IMR-90 (cell line): ENCODE measurements at regions not wholly inside any gene's neighbourhood (a gene's known extent, or its start where the extent isn't known, plus 50 kb on each side); places are given as distances from the start of the nearest gene placed in this dataset.

Experiments
- ATAC-seq: fragments of 200-7000 bp; cut with Tn5 transposase; 2 replicates; pipeline ENCODE4 v1.9.1; 2020; ENCODE audit warnings: low read depth, mild to moderate bottlenecking, moderate library complexity
- BruUV-seq: library from RNA; stranded (reverse); fragments of 400-500 nt; replicated peaks from 2 replicates; lab custom pipeline; 2021; lab: Mats Ljungman, UMichigan
- CTCF ChIA-PET: fragments of 300-600 bp; formaldehyde crosslinking; extraction: SDS; loops from one replicate; lab custom pipeline; 2021; ENCODE audit warnings: antibody characterized with exemption; lab: Yijun Ruan, JAX
- POLR2A ChIA-PET: fragments of 300-600 bp; sonication (Branson Sonifier 250); formaldehyde crosslinking; loops from one replicate; lab custom pipeline; 2022; ENCODE audit warnings: antibody characterized with exemption; ENCODE audit not compliant: unreplicated experiment; lab: Charles Lee
- DNase-seq: peaks from one replicate; pipeline ENCODE4 v3.0.0; 2013
- H2AFZ ChIP-seq: replicated peaks from 2 replicates; pipeline ENCODE3; 2013; ENCODE audit warnings: low read length, mild to moderate bottlenecking; ENCODE audit not compliant: poor library complexity
- H2AK5ac ChIP-seq: 2 replicates; pipeline ENCODE4 v1.6.1; 2013; ENCODE audit warnings: low read depth, low read length, inconsistent platforms
- H2AK9ac ChIP-seq: replicated peaks from 2 replicates; pipeline ENCODE3; 2013; ENCODE audit warnings: mild to moderate bottlenecking, low read depth, low read length, moderate library complexity; ENCODE audit not compliant: poor library complexity
- H2BK120ac ChIP-seq: 2 replicates; pipeline ENCODE4 v1.6.1; 2013; ENCODE audit warnings: low read depth, low read length, inconsistent platforms
- H2BK15ac ChIP-seq: 3 replicates; pipeline ENCODE4 v1.6.1; 2013; ENCODE audit warnings: low read depth, low read length, inconsistent platforms
- H2BK20ac ChIP-seq: 2 replicates; pipeline ENCODE4 v1.6.1; 2013; ENCODE audit warnings: low read depth, mild to moderate bottlenecking, inconsistent platforms, low read length, moderate library complexity
- H2BK5ac ChIP-seq: 2 replicates; pipeline ENCODE4 v1.6.1; 2013; ENCODE audit warnings: mild to moderate bottlenecking, low read depth, low read length, inconsistent platforms; ENCODE audit not compliant: poor library complexity, severe bottlenecking
- H3K14ac ChIP-seq: replicated peaks from 2 replicates; pipeline ENCODE4 v1.6.1; 2013; ENCODE audit warnings: low read depth, low read length, inconsistent platforms
- H3K18ac ChIP-seq: 2 replicates; pipeline ENCODE4 v1.6.1; 2013; ENCODE audit warnings: low read depth, low read length, control low read depth
- H3K23ac ChIP-seq: 2 replicates; pipeline ENCODE4 v1.6.1; 2013; ENCODE audit warnings: low read depth, low read length, inconsistent platforms
- H3K27ac ChIP-seq: 2 replicates; pipeline ENCODE4 v1.5.1; 2013; ENCODE audit warnings: mild to moderate bottlenecking, control low read depth, low read length; ENCODE audit not compliant: insufficient read depth
- H3K27me3 ChIP-seq: 2 replicates; pipeline ENCODE4 v1.6.1; 2013; ENCODE audit warnings: low read length; ENCODE audit not compliant: control insufficient read depth, insufficient read depth
- H3K36me3 ChIP-seq: 2 replicates; pipeline ENCODE4 v1.6.1; 2013; ENCODE audit warnings: low read length, mixed read lengths; ENCODE audit not compliant: control insufficient read depth, insufficient read depth
- H3K4ac ChIP-seq: 2 replicates; pipeline ENCODE4 v1.6.1; 2013; ENCODE audit warnings: low read depth, low read length, inconsistent platforms
- H3K4me1 ChIP-seq: 2 replicates; pipeline ENCODE4 v1.6.1; 2013; ENCODE audit warnings: low read length, mixed read lengths; ENCODE audit not compliant: control insufficient read depth, insufficient read depth
- H3K4me2 ChIP-seq: 2 replicates; pipeline ENCODE4 v1.6.1; 2013; ENCODE audit warnings: low read depth, mild to moderate bottlenecking, control low read depth, low read length, moderate library complexity
- H3K4me3 ChIP-seq: 2 replicates; pipeline ENCODE4 v1.5.1; 2013; ENCODE audit warnings: low read depth, mild to moderate bottlenecking, control low read depth, low read length, moderate library complexity; ENCODE audit not compliant: insufficient read depth
- H3K56ac ChIP-seq: 2 replicates; pipeline ENCODE4 v1.6.1; 2013; ENCODE audit warnings: low read length, inconsistent platforms; ENCODE audit not compliant: insufficient read depth; ENCODE audit errors: extremely low read depth
- H3K79me1 ChIP-seq, 2 experiments: 2 replicates each; pipeline ENCODE4 v1.6.1; 2013; ENCODE audit warnings: low read length in 2 of 2, inconsistent platforms in 1 of 2, low read depth in 1 of 2
- H3K9ac ChIP-seq: 2 replicates; pipeline ENCODE4 v1.6.1; 2013; ENCODE audit warnings: low read depth, low read length, control low read depth
- H3K9me1 ChIP-seq: 2 replicates; pipeline ENCODE4 v1.6.1; 2013; ENCODE audit warnings: low read length, inconsistent platforms; ENCODE audit not compliant: insufficient read depth
- H3K9me3 ChIP-seq: 2 replicates; pipeline ENCODE4 v1.6.1; 2013; ENCODE audit warnings: low read length; ENCODE audit not compliant: control insufficient read depth, insufficient read depth
- H4K20me1 ChIP-seq: 2 replicates; pipeline ENCODE4 v1.6.1; 2013; ENCODE audit warnings: low read length, inconsistent platforms; ENCODE audit not compliant: insufficient read depth
- H4K5ac ChIP-seq: 2 replicates; pipeline ENCODE4 v1.6.1; 2013; ENCODE audit warnings: mild to moderate bottlenecking, low read depth, low read length, control low read depth
- H4K8ac ChIP-seq, 2 experiments: 2 replicates each; pipeline ENCODE4 v1.6.1; 2013; ENCODE audit warnings: low read depth in 2 of 2, low read length in 2 of 2, control low read depth in 1 of 2, inconsistent platforms in 1 of 2
- H4K91ac ChIP-seq: 2 replicates; pipeline ENCODE4 v1.6.1; 2013; ENCODE audit warnings: low read depth, low read length, inconsistent platforms; ENCODE audit not compliant: insufficient read depth
- BHLHE40 ChIP-seq: fragments of 150-350 bp; IDR thresholded peaks from 2 replicates; pipeline ENCODE4 v1.6.1; 2016; ENCODE audit warnings: mild to moderate bottlenecking, low read depth, low read length
- CHD1 ChIP-seq: IDR thresholded peaks from 2 replicates; pipeline ENCODE4 v1.6.1; 2012; ENCODE audit warnings: low read depth, low read length, improper control_type of control experiment
- MAFK ChIP-seq: IDR thresholded peaks from 2 replicates; pipeline ENCODE4 v1.6.1; 2012; ENCODE audit warnings: low read depth, low read length, improper control_type of control experiment
- MAZ ChIP-seq: IDR thresholded peaks from 2 replicates; pipeline ENCODE4 v1.6.1; 2012; ENCODE audit warnings: low read depth, mild to moderate bottlenecking, low read length, improper control_type of control experiment, moderate library complexity, borderline replicate concordance
- MXI1 ChIP-seq: IDR thresholded peaks from 2 replicates; pipeline ENCODE4 v1.6.1; 2012; ENCODE audit warnings: low read depth, mild to moderate bottlenecking, low read length, moderate library complexity, borderline replicate concordance
- POLR2A ChIP-seq: IDR thresholded peaks from 2 replicates; pipeline ENCODE4 v1.6.1; 2012; ENCODE audit warnings: mild to moderate bottlenecking, low read depth, low read length
- RAD21 ChIP-seq: IDR thresholded peaks from 2 replicates; pipeline ENCODE4 v1.6.1; 2012; ENCODE audit warnings: low read length, improper control_type of control experiment
- RCOR1 ChIP-seq: IDR thresholded peaks from 2 replicates; pipeline ENCODE4 v1.6.1; 2012; ENCODE audit warnings: mild to moderate bottlenecking, low read length, improper control_type of control experiment; ENCODE audit not compliant: insufficient replicate concordance
- RFX5 ChIP-seq: IDR thresholded peaks from 2 replicates; pipeline ENCODE4 v1.8.0; 2012; ENCODE audit warnings: low read depth, mild to moderate bottlenecking, low read length, moderate library complexity
- SMC3 ChIP-seq: fragments of 150-350 bp; IDR thresholded peaks from 2 replicates; pipeline ENCODE4 v1.6.1; 2016; ENCODE audit warnings: low read depth, mild to moderate bottlenecking, antibody characterized with exemption, low read length, moderate library complexity
- WGBS, 2 experiments: methylation state at CpG; one replicate each; pipeline versions ENCODE4 v1.1.5 to v1.1.7; 2013; ENCODE audit warnings: missing lambda C conversion rate in 2 of 2; ENCODE audit not compliant: insufficient read length in 1 of 2; ENCODE audit errors: extremely low coverage in 2 of 2; 5-methylcytosine and 5-hydroxymethylcytosine counted together
- dilution Hi-C: fragments of 300-500 bp; cut with HindIII; formaldehyde crosslinking; loops from one replicate; pipeline ENCODE4 v1.14.3; 2018; ENCODE audit warnings: low sequenced_read_pairs; ENCODE audit not compliant: unreplicated experiment
- in situ Hi-C: fragments of 300-500 bp; cut with MboI; formaldehyde crosslinking; loops from 3 replicates; pipeline ENCODE4 v1.14.3; 2019; ENCODE audit warnings: low sequenced_read_pairs, inconsistent platforms, mixed read lengths
- intact Hi-C: fragments of 100-400 bp; cut with micrococcal nuclease; formaldehyde crosslinking; loops from 2 replicates; pipeline ENCODE4 v1.10.0; 2022
- TF ChIP-seq, protein P1 (sequence below): conservative IDR thresholded peaks from 2 replicates; pipeline ENCODE4 v1.5.1; 2012; ENCODE audit warnings: mild to moderate bottlenecking, low read depth, low read length, improper control_type of control experiment

GRCh38 chr3:70561796-70562195, 249.4 kb upstream of the MDFIC2 start:
- WGBS, 2 experiments, result no CpG with 5 or more reads among the region's 3 CpGs
- H3K4me3 ChIP-seq, result no peak overlapping the region
- H3K9me1 ChIP-seq, result no peaks in the 10 kb centered on the region
- peaks cover 17% of the 10 kb centered on the region for H3K27me3 ChIP-seq
- H3K4me2 ChIP-seq, result no peak overlapping the region
- H2AFZ ChIP-seq, result no peak overlapping the region
- no peaks in the 10 kb centered on the region for H3K4me1 ChIP-seq
- ATAC-seq (no peak), DNase-seq (no peak)
- H4K20me1 ChIP-seq, result no peaks in the 10 kb centered on the region
- H4K8ac ChIP-seq, result no peak overlapping the region
- no peak overlapping the region for H3K27ac ChIP-seq
- no peak overlapping the region for H4K91ac ChIP-seq
- no TSS peak for BruUV-seq
- H3K9me3 ChIP-seq, result no peaks in the 10 kb centered on the region
- no peak overlapping the region for H3K56ac ChIP-seq
- no peak overlapping the region for H3K4ac ChIP-seq
- no peak overlapping the region for H3K9ac ChIP-seq
- TF ChIP-seq RAD21 (no peak), SMC3 (no peak), RFX5 (no peak), MXI1 (no peak), MAZ (no peak), POLR2A (no peak), RCOR1 (no peak), CHD1 (no peak), MAFK (no peak), BHLHE40 (no peak)
- TF ChIP-seq, protein P1, sequence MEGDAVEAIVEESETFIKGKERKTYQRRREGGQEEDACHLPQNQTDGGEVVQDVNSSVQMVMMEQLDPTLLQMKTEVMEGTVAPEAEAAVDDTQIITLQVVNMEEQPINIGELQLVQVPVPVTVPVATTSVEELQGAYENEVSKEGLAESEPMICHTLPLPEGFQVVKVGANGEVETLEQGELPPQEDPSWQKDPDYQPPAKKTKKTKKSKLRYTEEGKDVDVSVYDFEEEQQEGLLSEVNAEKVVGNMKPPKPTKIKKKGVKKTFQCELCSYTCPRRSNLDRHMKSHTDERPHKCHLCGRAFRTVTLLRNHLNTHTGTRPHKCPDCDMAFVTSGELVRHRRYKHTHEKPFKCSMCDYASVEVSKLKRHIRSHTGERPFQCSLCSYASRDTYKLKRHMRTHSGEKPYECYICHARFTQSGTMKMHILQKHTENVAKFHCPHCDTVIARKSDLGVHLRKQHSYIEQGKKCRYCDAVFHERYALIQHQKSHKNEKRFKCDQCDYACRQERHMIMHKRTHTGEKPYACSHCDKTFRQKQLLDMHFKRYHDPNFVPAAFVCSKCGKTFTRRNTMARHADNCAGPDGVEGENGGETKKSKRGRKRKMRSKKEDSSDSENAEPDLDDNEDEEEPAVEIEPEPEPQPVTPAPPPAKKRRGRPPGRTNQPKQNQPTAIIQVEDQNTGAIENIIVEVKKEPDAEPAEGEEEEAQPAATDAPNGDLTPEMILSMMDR, result no peak
- dilution Hi-C loops (no loop called here), in situ Hi-C loops (no loop called here), intact Hi-C loops (no loop called here)
- no peak overlapping the region for H3K23ac ChIP-seq
- no peak overlapping the region for H2BK5ac ChIP-seq
- no peak overlapping the region for H3K14ac ChIP-seq
- H4K5ac ChIP-seq, result no peak overlapping the region
- no peak overlapping the region for H2BK20ac ChIP-seq
- POLR2A ChIA-PET, result no interaction called here
- H3K36me3 ChIP-seq, result no peaks in the 10 kb centered on the region
- no peak overlapping the region for H2BK15ac ChIP-seq
- H2AK5ac ChIP-seq, result no peak overlapping the region
- H3K79me1 ChIP-seq, result no peaks in the 10 kb centered on the region
- no peak overlapping the region for H2AK9ac ChIP-seq
- no peak overlapping the region for H2BK120ac ChIP-seq
- CTCF ChIA-PET, result no interaction called here
- H3K18ac ChIP-seq, result no peak overlapping the region
